HG03045 (cell line): ENCODE measurements at regions not wholly inside any gene's neighbourhood (a gene's known extent, or its start where the extent isn't known, plus 50 kb on each side); places are given as distances from the start of the nearest gene placed in this dataset.
A peak's percentile ranks its signal among the peaks of the same experiment; 100 is the strongest.

Experiments used
- ATAC-seq: cut with Tn5 transposase; IDR thresholded peaks from one replicate; pipeline ENCODE4 v1.9.1; 2021; ENCODE audit warnings: mild to moderate bottlenecking, moderate library complexity; ENCODE audit not compliant: unreplicated experiment

- ATAC-seq, result no peak
Measured at GRCh38 chr11:27968461-27968860, 139.5 kb downstream of the KIF18A start.

DNA sequence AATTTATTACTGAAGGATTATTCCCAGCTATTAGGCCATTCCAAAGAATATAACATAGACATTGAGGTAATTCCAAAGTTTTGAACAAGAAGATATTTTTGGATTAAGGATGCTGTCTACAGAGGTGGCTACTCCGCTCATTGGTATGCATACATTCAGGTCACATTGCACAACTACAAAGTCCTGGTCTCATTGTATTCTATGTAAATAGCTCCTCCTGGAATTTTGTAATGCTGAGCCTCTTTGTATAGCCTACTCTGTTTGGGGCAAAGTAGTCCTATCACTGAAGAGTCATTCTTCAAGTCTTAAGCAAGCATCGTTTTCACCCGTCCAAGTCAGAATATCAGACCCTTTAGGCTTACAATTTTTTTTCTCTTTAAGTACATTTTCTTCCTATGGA lies 142.4 kb downstream of the KIF18A start:
- ATAC-seq, result no peak

GRCh38 chr11:27963370-27963769 lies 144.6 kb downstream of the KIF18A start:
- ATAC-seq, result no peak

DNA sequence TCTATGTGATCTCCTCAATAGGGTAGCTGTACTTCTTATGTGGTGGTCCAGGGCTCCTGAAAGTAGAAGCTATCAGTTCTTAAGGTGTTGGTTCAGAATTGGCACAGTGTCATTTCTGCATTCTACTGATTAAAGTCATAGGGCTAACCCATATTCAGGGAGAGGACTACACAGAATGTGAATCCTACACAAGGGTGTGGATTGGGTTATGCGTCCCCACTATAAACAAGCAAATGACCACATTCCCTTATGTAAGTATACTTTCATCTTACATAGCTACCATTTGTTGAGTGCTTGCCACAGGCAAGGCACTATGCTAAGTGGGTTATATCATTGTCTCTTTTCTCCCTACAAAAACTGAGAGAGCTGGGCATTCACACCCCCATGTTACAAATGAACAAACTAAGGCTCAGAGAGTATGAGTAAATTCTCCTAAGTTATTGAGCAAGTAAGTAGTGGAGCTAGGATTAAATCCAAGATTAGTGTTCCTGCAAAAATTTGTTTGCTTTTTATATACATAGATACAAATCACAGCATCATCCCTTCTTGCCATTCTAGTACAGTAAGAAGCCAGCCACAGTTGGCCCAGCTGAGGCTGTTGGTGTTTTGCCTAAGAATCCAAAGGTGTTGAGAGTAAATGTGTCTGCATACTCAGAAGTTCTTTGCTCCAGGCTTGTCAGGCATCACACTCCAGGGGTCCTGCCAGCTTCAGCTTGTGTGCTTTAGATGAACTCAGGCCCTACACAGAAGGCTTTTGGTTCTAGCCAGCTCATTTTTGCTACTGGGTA lies 157.8 kb downstream of the KIF18A start:
- no peak for ATAC-seq

- no peak for ATAC-seq
Measured at GRCh38 chr11:27945348-27945747, 162.6 kb downstream of the KIF18A start.

DNA sequence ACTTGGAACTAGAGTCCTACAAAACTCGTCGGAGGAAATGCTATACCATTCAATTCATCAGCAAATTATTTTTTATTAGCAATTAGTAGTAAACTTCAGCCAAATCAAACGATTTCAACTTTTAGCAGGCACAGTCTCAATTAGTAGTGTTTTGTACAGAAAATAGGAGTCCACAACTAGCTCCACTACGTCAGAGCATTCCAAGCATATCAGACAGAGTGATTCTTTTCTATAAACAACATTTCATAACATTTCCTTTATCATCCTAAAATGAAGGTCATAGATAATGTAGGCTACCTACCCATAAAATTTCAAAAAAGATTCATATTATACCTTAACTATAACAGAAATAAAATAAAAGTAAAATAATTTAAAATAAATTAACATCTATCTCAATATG lies 169.9 kb downstream of the KIF18A start:
- no peak for ATAC-seq

GRCh38 chr11:27934830-27935145 lies 173.2 kb downstream of the KIF18A start:
- no peak for ATAC-seq

DNA sequence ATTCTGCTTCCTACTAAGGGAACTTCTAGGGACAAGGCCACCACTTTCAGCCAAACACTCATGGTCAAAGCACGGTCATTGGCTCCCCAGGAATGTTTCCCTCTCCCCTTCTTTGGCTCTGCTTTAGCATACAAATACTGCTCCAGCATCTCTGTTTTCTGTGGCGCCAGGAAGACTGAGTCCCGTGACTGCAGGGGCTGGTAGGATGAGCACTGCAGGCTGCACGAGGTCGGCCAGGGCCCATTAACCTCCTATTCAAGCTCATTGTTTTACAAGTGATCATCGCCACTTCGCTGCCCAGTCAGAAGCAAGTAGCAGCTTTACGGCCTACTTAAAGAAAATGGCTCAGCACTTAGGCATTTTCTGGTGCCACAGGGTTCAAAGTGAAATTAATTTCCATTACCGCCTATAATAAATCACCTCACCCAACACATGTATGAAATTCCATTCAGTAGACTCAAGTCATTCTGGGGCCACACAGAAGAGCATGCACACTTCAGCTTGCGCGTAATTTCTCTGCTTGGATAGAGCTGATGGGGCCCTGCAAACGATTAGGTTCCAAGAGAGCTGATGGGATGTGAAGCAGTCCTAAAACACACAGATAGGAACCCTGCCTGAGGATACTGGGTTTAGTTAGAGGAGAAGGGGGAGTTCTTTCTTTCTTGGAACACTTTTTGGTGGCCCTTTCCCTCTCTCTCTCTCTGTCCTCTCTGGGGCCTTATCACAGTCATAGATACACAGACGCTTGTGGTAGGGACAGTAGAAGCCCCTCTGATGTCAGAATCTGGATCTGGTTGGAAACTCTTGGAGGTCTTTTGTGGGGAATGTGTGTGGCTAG lies 173.7 kb downstream of the KIF18A start:
- ATAC-seq, result no peak

- no peak for ATAC-seq
Measured at GRCh38 chr11:27931770-27932169, 176.2 kb downstream of the KIF18A start.

DNA sequence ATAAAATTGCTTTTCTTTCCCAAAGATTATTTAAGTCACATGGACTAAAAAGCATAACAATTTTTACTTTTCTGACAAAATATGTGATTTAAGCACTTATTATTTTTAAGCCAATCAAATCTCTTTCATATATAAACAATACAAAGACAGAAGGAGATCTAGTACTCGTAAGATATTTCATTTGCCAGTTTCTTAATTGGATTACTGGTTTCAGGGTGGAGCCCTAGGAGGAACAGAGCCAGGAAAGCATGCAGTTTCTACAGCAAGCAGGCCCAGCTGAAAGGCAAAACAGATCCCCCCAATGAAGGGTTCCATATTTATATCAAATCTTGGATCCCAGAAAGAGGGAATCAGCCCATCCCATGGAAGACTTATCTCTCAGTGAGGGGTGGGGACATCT lies 177.0 kb downstream of the KIF18A start:
- no peak for ATAC-seq

GRCh38 chr11:27928809-27929208 lies 179.1 kb downstream of the KIF18A start:
- ATAC-seq, result no peak

GRCh38 chr11:27926981-27927481 lies 180.9 kb downstream of the KIF18A start:
- no peak for ATAC-seq

GRCh38 chr11:27926486-27926885 lies 181.5 kb downstream of the KIF18A start:
- no peak for ATAC-seq

DNA sequence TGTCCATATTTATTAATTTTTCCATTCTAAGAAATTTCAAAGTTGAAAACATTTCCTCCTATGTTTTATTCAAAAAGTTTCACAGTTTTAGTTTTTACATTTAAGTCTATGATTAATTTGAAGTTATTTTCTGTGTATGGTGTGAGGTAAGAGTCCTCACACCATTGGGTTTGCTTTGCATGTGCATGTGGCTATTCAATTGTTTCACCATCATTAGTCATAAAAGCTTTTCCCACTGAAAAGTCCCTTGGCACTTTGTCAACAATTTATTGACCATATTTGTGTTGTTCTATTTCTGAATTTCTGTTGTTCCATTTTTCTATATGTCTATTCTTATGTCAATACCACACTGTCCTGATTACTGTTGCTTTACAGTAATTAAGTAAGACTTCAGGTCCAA lies 186.5 kb downstream of the KIF18A start:
- no peak for ATAC-seq

DNA sequence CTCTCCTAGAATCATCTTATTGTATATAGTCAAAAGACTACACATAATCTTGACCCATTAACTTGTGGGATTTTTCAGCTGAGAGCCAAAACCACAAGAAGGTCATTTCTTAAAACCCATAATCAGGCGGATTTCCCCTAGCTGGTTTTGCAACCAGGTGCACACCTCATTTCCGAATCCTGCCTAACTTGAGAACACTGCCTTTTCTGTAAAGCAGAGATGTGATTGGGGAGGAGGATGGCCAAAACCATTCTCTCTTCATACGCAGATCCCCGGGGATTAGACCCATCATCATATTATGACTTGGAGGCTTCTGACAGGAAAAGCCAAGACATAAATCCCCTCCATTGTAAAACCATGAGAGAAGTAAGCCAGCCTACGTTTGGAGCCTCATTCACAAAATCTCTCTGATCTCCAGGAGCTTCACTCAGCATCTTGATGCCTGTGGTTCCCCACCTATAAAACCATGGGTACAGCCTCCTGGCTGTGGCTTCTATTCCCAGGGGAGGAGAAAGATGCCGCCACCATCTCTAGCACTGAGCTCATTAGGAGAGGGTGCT lies 191.3 kb downstream of the KIF18A start:
- peak; percentile 91 for ATAC-seq

DNA sequence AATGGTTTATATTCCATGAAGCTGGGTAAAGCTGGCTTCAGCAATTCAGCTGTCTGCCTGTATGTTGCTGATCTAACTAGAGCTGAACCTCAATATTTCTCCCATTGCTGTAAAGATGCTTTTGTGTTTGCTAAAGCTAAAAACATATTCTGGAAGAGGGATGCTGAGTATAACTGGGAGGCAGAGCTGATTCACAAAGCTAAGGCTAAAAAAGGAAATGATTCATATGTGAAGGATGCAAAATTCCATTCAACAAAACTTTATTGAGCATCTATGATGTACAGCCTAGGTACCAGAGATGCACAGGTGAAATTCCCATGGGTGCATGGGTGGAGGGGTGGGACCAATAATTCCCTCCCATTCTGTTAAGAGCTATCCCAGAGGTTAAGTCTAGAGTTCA lies 193.9 kb downstream of the KIF18A start:
- ATAC-seq, result no peak

DNA sequence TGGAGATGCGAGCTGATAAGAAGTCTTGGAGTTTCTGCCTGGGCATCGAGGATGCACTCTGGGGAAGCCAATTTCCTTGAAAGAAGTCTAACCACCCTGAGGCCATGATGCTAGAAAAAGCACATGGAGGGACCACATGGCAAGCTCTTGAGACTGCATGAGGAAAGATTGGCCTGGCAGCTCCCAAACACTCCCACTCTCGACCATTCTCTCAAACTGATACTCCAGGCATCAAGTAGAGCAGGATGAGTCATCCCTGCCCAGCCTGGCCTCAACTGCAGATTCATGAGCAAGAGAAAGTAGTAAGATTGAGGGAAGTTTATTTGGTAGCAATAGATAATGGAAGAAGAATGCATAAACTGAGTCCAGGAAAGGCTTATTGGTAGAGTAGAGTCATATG lies 194.3 kb downstream of the KIF18A start:
- no peak for ATAC-seq

DNA sequence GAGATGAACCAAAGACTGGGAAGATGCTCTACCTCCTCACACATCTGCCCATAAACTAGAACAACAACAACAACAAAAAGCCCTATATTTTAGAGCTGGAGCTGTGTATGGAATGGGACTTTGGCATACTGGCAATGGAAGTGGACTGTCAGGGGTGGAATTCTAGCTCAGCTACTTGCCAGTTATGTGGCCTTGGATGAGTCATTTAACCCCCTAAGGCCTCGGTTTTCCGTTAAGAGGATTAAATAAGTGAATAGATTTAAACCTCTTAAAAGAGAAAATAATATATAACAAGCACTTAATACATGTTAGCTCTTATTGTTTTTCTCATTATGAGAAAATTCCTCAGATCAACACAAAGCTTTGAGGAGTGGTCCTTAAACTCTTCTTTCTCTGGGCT lies 195.0 kb downstream of the KIF18A start:
- no peak for ATAC-seq

GRCh38 chr11:27910186-27910931 lies 197.6 kb downstream of the KIF18A start:
- no peak for ATAC-seq

- ATAC-seq, result no peak
Measured at GRCh38 chr11:27909386-27909785, 198.6 kb downstream of the KIF18A start.

DNA sequence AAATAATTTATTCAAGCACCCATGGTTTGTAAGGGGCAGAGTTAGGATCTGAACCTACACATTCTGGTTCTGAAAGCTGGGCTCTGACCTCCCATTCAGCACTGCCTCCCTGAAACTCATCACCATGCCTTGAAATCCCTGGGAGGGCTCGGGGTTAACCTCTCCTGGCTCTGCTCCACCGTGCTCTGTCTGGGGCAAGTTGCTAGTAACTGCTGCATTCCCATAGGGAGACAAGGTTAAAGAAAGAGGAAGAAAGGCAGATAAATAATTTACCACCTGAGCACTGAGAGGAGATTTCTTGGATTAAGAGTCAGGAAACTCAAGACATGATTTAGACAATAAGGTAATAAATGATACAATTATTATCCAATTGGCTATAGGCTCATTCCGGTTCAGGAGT lies 199.3 kb downstream of the KIF18A start:
- no peak for ATAC-seq
